ENCODE measurements at regions not wholly inside any gene's neighbourhood (a gene's known extent, or its start where the extent isn't known, plus 50 kb on each side); places are given as distances from the start of the nearest gene placed in this dataset.

- TF ChIP-seq CTCF (IDR thresholded peaks at IDR 0.05), result no peak
- TF ChIP-seq POLR2A (IDR thresholded peaks at IDR 0.05), result no peak
Observed at GRCh38 chr4:120506536-120506935, 416.0 kb downstream of the PRDM5 start.
